ENCODE measurements at regions not wholly inside any gene's neighbourhood (a gene's known extent, or its start where the extent isn't known, plus 50 kb on each side); places are given as distances from the start of the nearest gene placed in this dataset.

DNA sequence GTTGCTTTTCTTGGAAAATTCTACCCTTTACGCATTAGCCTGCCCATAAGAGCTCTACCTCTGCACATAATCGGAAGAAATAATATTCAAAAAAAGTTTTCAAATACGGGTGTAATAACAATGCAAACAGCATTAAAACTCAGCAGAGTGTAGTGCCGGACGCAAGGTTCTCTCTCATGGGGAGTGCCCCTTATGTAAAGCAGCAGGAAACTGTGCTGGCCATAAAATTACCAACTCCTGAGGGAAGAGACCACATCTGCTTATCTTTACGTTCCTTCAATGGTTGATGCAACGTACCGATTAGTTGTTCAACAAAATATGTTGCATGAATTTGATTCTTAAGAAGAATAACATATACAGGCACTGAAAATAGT is 118.7 kb upstream of the TMCC3 start:
- DNase-seq (ENCODE audit: low read depth), result no peak
- in situ Hi-C loops (cut with HindIII; ENCODE audit: low pct_unique_long_range_greater_than_20kb, low sequenced_read_pairs), result no loop called here

DNA sequence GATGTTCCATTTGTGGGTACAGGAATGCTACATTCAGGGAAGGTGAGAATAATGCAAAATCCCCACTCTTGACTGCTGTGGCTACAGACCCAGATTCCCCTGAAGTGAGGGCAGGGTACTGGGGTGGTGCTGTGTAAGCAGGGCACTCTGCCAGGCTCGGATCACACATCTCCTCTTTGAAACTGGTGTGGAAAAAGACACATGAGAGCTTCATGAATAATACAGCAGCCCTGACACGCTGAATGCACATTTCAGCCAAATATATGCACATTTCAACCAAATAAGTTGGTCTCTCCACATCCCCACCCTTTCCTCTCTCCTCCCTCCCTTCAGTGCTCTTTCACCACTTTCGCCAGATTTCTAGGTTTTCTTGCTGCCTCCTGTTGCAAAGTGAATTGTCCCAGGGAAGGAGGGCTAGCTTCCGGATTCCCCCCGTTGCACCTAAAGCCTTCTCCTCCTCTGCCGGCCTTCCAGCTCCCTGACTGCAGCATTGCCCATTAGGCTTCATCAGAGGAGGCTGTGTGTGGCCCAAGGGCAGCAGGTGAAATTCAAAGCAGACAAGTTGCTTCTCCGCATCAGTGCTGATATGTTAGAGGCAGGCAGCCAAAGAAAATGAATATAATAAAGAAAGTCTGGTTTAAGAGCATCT is 118.2 kb upstream of the TMCC3 start:
- no peak for DNase-seq (ENCODE audit: low read depth)
- in situ Hi-C loops (cut with HindIII; ENCODE audit: low pct_unique_long_range_greater_than_20kb, low sequenced_read_pairs), result no loop called here

DNA sequence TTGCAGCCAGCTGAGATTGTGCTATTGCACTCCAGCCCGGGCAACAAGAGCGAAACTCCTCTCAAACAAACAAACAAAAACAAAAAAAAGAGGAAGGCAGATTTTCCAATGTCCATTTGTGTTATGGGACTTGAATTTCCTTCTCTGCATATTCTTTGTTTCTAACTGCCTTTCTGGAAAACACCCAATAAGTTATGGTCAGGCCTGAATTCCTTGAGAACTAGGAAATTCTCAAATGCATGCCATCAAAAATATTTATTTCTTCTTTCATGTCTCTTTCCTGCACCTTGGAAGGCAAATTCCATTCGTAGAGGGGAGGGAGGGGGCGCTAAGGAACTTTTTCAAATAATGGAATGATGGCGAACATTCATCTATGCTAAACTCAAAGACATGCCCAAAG is 117.6 kb upstream of the TMCC3 start:
- DNase-seq (ENCODE audit: low read depth), result no peak
- in situ Hi-C loops (cut with HindIII; ENCODE audit: low pct_unique_long_range_greater_than_20kb, low sequenced_read_pairs), result no loop called here

GRCh38 chr12:94766397-94766796 is 116.0 kb upstream of the TMCC3 start:
- no peak for DNase-seq (ENCODE audit: low read depth)
- in situ Hi-C loops (cut with HindIII; ENCODE audit: low pct_unique_long_range_greater_than_20kb, low sequenced_read_pairs), result no loop called here

GRCh38 chr12:94763462-94763861 is 113.1 kb upstream of the TMCC3 start:
- no peak for DNase-seq (ENCODE audit: low read depth)
- in situ Hi-C loops (cut with HindIII; ENCODE audit: low pct_unique_long_range_greater_than_20kb, low sequenced_read_pairs), result no loop called here

GRCh38 chr12:94762943-94763342 is 112.6 kb upstream of the TMCC3 start:
- no peak for DNase-seq (ENCODE audit: low read depth)
- in situ Hi-C loops (cut with HindIII; ENCODE audit: low pct_unique_long_range_greater_than_20kb, low sequenced_read_pairs), result no loop called here

- in situ Hi-C loops (cut with HindIII; ENCODE audit: low pct_unique_long_range_greater_than_20kb, low sequenced_read_pairs), result no loop called here
- no peak for DNase-seq (ENCODE audit: low read depth)
Observed at GRCh38 chr12:94762259-94762942, 112.0 kb upstream of the TMCC3 start.

GRCh38 chr12:94761559-94761958 is 111.2 kb upstream of the TMCC3 start:
- in situ Hi-C loops (cut with HindIII; ENCODE audit: low pct_unique_long_range_greater_than_20kb, low sequenced_read_pairs), result no loop called here
- DNase-seq (ENCODE audit: low read depth), result peak; percentile 79

GRCh38 chr12:94760786-94761185 is 110.4 kb upstream of the TMCC3 start:
- DNase-seq (ENCODE audit: low read depth), result no peak
- in situ Hi-C loops (cut with HindIII; ENCODE audit: low pct_unique_long_range_greater_than_20kb, low sequenced_read_pairs), result no loop called here

- in situ Hi-C loops (cut with HindIII; ENCODE audit: low pct_unique_long_range_greater_than_20kb, low sequenced_read_pairs), result no loop called here
- DNase-seq (ENCODE audit: low read depth), result no peak
Observed at GRCh38 chr12:94756789-94757188, 106.4 kb upstream of the TMCC3 start.

DNA sequence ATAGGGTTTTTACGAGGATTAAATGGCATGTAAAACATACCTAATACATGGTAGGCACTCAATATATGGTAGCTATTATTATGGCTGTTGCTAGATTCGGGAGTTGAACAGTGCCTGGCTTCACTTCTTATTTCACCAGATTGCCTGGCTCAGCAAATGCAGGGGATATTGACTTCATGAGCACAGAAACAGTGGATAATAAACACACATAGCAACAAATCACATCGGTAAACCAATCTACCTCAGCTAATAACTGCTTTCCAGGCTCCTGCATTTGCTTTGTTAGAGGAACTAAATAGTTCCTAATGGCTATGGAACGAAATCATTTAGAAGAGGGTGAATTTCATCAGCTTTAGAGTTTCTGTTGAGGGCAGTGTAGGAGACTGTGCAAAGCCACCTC is 105.2 kb upstream of the TMCC3 start:
- DNase-seq (ENCODE audit: low read depth), result no peak
- in situ Hi-C loops (cut with HindIII; ENCODE audit: low pct_unique_long_range_greater_than_20kb, low sequenced_read_pairs), result no loop called here

DNA sequence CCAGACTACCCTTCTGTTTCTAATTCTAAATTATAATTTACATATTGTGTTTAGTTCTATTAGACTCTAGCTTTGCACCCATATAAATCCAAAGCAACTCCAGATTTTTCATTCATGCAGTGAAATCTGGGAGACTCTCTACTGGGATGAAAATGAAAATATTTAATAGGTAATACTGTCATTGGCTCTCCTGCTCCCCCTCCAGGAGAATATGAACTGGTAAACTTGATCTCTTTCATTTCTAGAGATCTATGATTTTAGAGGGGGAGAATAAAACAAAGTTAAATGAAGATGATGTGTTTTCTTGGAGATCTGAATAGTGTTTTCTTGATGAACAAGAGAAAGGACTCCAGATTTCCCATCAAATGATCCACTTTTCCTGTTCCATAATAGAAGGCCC is 104.3 kb upstream of the TMCC3 start:
- in situ Hi-C loops (cut with HindIII; ENCODE audit: low pct_unique_long_range_greater_than_20kb, low sequenced_read_pairs), result no loop called here
- no peak for DNase-seq (ENCODE audit: low read depth)

GRCh38 chr12:94753036-94753679 is 102.8 kb upstream of the TMCC3 start:
- no peak for DNase-seq (ENCODE audit: low read depth)
- in situ Hi-C loops (cut with HindIII; ENCODE audit: low pct_unique_long_range_greater_than_20kb, low sequenced_read_pairs), result no loop called here

GRCh38 chr12:94750864-94751263 is 100.5 kb upstream of the TMCC3 start:
- no peak for DNase-seq (ENCODE audit: low read depth)
- in situ Hi-C loops (cut with HindIII; ENCODE audit: low pct_unique_long_range_greater_than_20kb, low sequenced_read_pairs), result no loop called here

DNA sequence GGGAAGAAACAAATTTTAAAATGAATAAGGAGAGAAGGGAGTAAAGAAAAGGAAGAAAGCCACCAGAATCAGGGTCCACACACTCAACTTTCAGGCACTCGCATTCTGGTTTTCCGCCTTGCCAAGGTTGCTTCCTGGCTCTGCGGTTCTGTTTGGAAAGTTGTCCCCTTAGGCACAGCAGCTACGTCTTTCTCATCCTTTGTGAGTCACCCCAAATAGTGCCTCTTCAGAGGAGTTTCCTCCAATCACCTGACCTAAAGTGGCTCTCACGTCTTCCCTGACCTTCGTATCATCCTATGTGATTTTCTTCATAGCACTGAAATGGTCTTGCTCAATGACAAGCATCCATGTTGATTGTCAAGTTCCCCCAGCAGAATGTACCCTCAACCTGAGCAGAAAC is 99.5 kb upstream of the TMCC3 start:
- DNase-seq (ENCODE audit: low read depth), result no peak
- in situ Hi-C loops (cut with HindIII; ENCODE audit: low pct_unique_long_range_greater_than_20kb, low sequenced_read_pairs), result no loop called here

- no peak for DNase-seq (ENCODE audit: low read depth)
- in situ Hi-C loops (cut with HindIII; ENCODE audit: low pct_unique_long_range_greater_than_20kb, low sequenced_read_pairs), result no loop called here
Observed at GRCh38 chr12:94749455-94749854, 99.1 kb upstream of the TMCC3 start.

DNA sequence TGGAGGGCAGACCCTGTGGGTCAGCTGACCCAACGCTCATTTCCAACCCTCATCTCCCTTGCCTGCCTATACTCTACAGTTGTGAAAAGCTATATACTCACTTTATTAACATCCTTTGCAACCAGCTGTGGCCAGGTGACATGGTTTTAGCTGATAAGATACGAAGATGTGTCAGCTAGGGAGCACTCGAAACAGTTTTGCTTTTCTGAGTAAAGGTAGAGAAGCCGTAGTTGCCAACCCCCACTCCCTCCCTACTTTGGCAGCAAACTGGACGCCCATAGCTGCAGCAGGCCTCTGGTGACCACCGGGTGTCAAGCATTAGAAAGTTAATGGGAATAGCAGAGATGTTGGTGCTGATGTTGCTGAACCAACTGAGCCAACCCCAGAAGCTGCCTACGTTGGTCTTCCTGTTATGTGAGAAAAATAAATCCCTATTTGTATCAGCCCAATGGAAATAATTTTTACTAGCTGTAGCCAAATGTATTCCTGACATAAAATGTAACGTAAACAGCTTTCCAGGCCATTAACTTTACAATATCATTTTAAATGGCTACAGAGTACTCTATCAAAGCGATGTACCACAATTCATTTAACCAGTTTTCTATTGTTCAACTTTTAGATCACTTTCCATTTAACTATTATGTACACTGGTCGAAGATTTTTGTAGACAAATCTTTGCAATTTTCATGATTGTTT is 98.5 kb upstream of the TMCC3 start:
- in situ Hi-C loops (cut with HindIII; ENCODE audit: low pct_unique_long_range_greater_than_20kb, low sequenced_read_pairs), result no loop called here
- DNase-seq (ENCODE audit: low read depth), result no peak

- DNase-seq (ENCODE audit: low read depth), result no peak
- in situ Hi-C loops (cut with HindIII; ENCODE audit: low pct_unique_long_range_greater_than_20kb, low sequenced_read_pairs), result no loop called here
Observed at GRCh38 chr12:94745562-94745961, 95.2 kb upstream of the TMCC3 start.

- in situ Hi-C loops (cut with HindIII; ENCODE audit: low pct_unique_long_range_greater_than_20kb, low sequenced_read_pairs), result no loop called here
Observed at GRCh38 chr12:94743174-94743573, 92.8 kb upstream of the TMCC3 start.

More at GRCh38 chr12:94743174-94743573, 92.8 kb upstream of the TMCC3 start:
- no peak for DNase-seq (ENCODE audit: low read depth)
